GF-D8 (cell line): ENCODE measurements at regions not wholly inside any gene's neighbourhood (a gene's known extent, or its start where the extent isn't known, plus 50 kb on each side); places are given as distances from the start of the nearest gene placed in this dataset.
A peak's percentile ranks its signal among the peaks of the same experiment; 100 is the strongest.
"Not testable (repeated sequence)": the region's sequence is repeated elsewhere in the genome, so short reads cannot be mapped to it uniquely, and the experiment has no call there.

ENCODE experiments used
- DNase-seq: peaks from one replicate; lab custom pipeline; 2025; lab: John Stamatoyannopoulos, UW

GRCh38 chr14:22296722-22297121 lies 292.3 kb downstream of the DAD1 start:
- no peak for DNase-seq

GRCh38 chr14:22296088-22296487 lies 292.9 kb downstream of the DAD1 start:
- DNase-seq, result no peak

- DNase-seq, result no peak
Measured at GRCh38 chr14:22291406-22291805, 297.6 kb downstream of the DAD1 start.

GRCh38 chr14:22289570-22289969 lies 299.5 kb downstream of the DAD1 start:
- DNase-seq, result no peak

GRCh38 chr14:22285991-22286390 lies 303.0 kb downstream of the DAD1 start:
- DNase-seq, result no peak

- DNase-seq, result no peak
Measured at GRCh38 chr14:22282949-22283348, 306.1 kb downstream of the DAD1 start.

- peak; percentile 16 for DNase-seq
Measured at GRCh38 chr14:22282417-22282816, 306.6 kb downstream of the DAD1 start.

- not testable (repeated sequence) for DNase-seq
Measured at GRCh38 chr14:22281447-22281874, 307.6 kb downstream of the DAD1 start.

GRCh38 chr14:22280497-22281316 lies 308.3 kb downstream of the DAD1 start:
- DNase-seq, result no peak

- DNase-seq, result no peak
Measured at GRCh38 chr14:22276913-22277816, 311.9 kb downstream of the DAD1 start.

GRCh38 chr14:22271838-22272799 lies 316.9 kb downstream of the DAD1 start:
- no peak for DNase-seq

- DNase-seq, result no peak
Measured at GRCh38 chr14:22268875-22269274, 320.1 kb downstream of the DAD1 start.

GRCh38 chr14:22266683-22267082 lies 322.3 kb downstream of the DAD1 start:
- DNase-seq, result no peak

- no peak for DNase-seq
Measured at GRCh38 chr14:22266142-22266442, 322.9 kb downstream of the DAD1 start.

- DNase-seq, result no peak
Measured at GRCh38 chr14:22265319-22266141, 323.5 kb downstream of the DAD1 start.

- no peak for DNase-seq
Measured at GRCh38 chr14:22264759-22265158, 324.3 kb downstream of the DAD1 start.

- DNase-seq, result no peak
Measured at GRCh38 chr14:22263961-22264360, 325.1 kb downstream of the DAD1 start.

- no peak for DNase-seq
Measured at GRCh38 chr14:22262881-22263280, 326.1 kb downstream of the DAD1 start.

- no peak for DNase-seq
Measured at GRCh38 chr14:22255017-22255950, 333.7 kb downstream of the DAD1 start.

GRCh38 chr14:22252686-22253085 lies 336.3 kb downstream of the DAD1 start:
- no peak for DNase-seq
